SK-N-SH treated with all-trans-retinoic acid at 6 μM for 48 hours (cell line): ENCODE measurements at regions not wholly inside any gene's neighbourhood (a gene's known extent, or its start where the extent isn't known, plus 50 kb on each side); places are given as distances from the start of the nearest gene placed in this dataset.

Source experiments
- ATAC-seq: fragments of 200-7000 bp; cut with Tn5 transposase; 3 replicates; pipeline ENCODE4 v1.9.1; 2020; ENCODE audit warnings: mild to moderate bottlenecking, moderate library complexity
- ARNTL ChIP-seq: fragments of 450-650 bp; formaldehyde crosslinking; IDR thresholded peaks from 2 replicates; pipeline ENCODE4 v1.5.0; 2020; ENCODE audit warnings: low read depth, mild to moderate bottlenecking, moderate library complexity, borderline replicate concordance
- BACH2 ChIP-seq: fragments of 250-450 bp; sonication (Bioruptor Pico); IDR thresholded peaks from 2 replicates; pipeline ENCODE4 v1.9.0; 2021; ENCODE audit warnings: mild to moderate bottlenecking, borderline replicate concordance
- CSDC2 ChIP-seq: fragments of 250-450 bp; sonication (Bioruptor Pico); IDR thresholded peaks from 2 replicates; pipeline ENCODE4 v1.5.0; 2020; ENCODE audit warnings: mild to moderate bottlenecking, moderate library complexity
- ESRRG ChIP-seq: fragments of 250-450 bp; sonication (Bioruptor Pico); IDR thresholded peaks from 2 replicates; pipeline ENCODE4 v1.6.1; 2021; ENCODE audit warnings: mild to moderate bottlenecking
- GLIS3 ChIP-seq: fragments of 250-450 bp; sonication (Bioruptor Pico); IDR thresholded peaks from 2 replicates; pipeline ENCODE4 v1.5.0; 2020; ENCODE audit warnings: mild to moderate bottlenecking, moderate library complexity
- ISL1 ChIP-seq: fragments of 250-450 bp; sonication (Bioruptor Pico); IDR thresholded peaks from 2 replicates; pipeline ENCODE4 v2.1.2; 2022; ENCODE audit warnings: mild to moderate bottlenecking, moderate library complexity
- OSR1 ChIP-seq: fragments of 250-450 bp; sonication (Bioruptor Pico); IDR thresholded peaks from 2 replicates; pipeline ENCODE4 v1.8.0; 2022; ENCODE audit warnings: moderate library complexity, mild to moderate bottlenecking, inconsistent platforms
- PPARA ChIP-seq: fragments of 250-450 bp; sonication (Bioruptor Pico); IDR thresholded peaks from 2 replicates; pipeline ENCODE4 v1.5.0; 2020; ENCODE audit warnings: mild to moderate bottlenecking, borderline replicate concordance
- SNAI2 ChIP-seq: fragments of 250-450 bp; sonication (Bioruptor Pico); IDR thresholded peaks from 2 replicates; pipeline ENCODE4 v1.5.0; 2020; ENCODE audit warnings: mild to moderate bottlenecking, moderate library complexity
- TCF4 ChIP-seq: fragments of 250-450 bp; sonication (Bioruptor Pico); IDR thresholded peaks from 2 replicates; pipeline ENCODE4 v1.8.0; 2021; ENCODE audit warnings: mild to moderate bottlenecking, moderate library complexity, borderline replicate concordance
- TOX ChIP-seq: fragments of 250-450 bp; sonication (Bioruptor Pico); IDR thresholded peaks from 2 replicates; pipeline ENCODE4 v1.8.0; 2021; ENCODE audit warnings: mild to moderate bottlenecking, moderate library complexity, borderline replicate concordance
- ZC3H10 ChIP-seq: fragments of 250-450 bp; sonication (Bioruptor Pico); IDR thresholded peaks from 2 replicates; pipeline ENCODE4 v1.5.1; 2021; ENCODE audit warnings: mild to moderate bottlenecking, moderate library complexity
- ZFP3 ChIP-seq: fragments of 250-450 bp; sonication (Bioruptor Pico); IDR thresholded peaks from 2 replicates; pipeline ENCODE4 v1.5.0; 2020; ENCODE audit warnings: mild to moderate bottlenecking, moderate library complexity
- ZFP30 ChIP-seq: fragments of 450-650 bp; formaldehyde crosslinking; IDR thresholded peaks from 2 replicates; pipeline ENCODE4 v1.5.0; 2022; ENCODE audit warnings: mild to moderate bottlenecking, moderate library complexity
- ZNF565 ChIP-seq: fragments of 450-650 bp; formaldehyde crosslinking; conservative IDR thresholded peaks from 2 replicates; pipeline ENCODE4 v1.5.0; 2020; ENCODE audit warnings: low read depth, mild to moderate bottlenecking, moderate library complexity
- ZNF70 ChIP-seq: fragments of 450-650 bp; formaldehyde crosslinking; IDR thresholded peaks from 2 replicates; pipeline ENCODE4 v1.5.0; 2020; ENCODE audit warnings: mild to moderate bottlenecking, moderate library complexity
- ZNF8 ChIP-seq: fragments of 450-650 bp; formaldehyde crosslinking; IDR thresholded peaks from 2 replicates; pipeline ENCODE4 v1.5.0; 2020; ENCODE audit warnings: mild to moderate bottlenecking, moderate library complexity
- TF ChIP-seq, protein P1 (sequence below): fragments of 250-450 bp; sonication (Bioruptor Pico); IDR thresholded peaks from 2 replicates; pipeline ENCODE4 v1.5.1; 2021; ENCODE audit warnings: mild to moderate bottlenecking, moderate library complexity
- TF ChIP-seq, protein P2 (sequence below): fragments of 250-450 bp; sonication (Bioruptor Pico); IDR thresholded peaks from 2 replicates; pipeline ENCODE4 v1.8.0; 2020; ENCODE audit warnings: mild to moderate bottlenecking, moderate library complexity, borderline replicate concordance
- TF ChIP-seq, protein P3 (sequence below): fragments of 250-450 bp; sonication (Bioruptor Pico); IDR thresholded peaks from 2 replicates; pipeline ENCODE4 v1.5.1; 2020; ENCODE audit warnings: low read depth, mild to moderate bottlenecking, moderate library complexity
- TF ChIP-seq, protein P4 (sequence below): fragments of 250-450 bp; sonication (Bioruptor Pico); IDR thresholded peaks from 2 replicates; pipeline ENCODE4 v1.8.0; 2021; ENCODE audit warnings: low read depth, mild to moderate bottlenecking, moderate library complexity, borderline replicate concordance

DNA sequence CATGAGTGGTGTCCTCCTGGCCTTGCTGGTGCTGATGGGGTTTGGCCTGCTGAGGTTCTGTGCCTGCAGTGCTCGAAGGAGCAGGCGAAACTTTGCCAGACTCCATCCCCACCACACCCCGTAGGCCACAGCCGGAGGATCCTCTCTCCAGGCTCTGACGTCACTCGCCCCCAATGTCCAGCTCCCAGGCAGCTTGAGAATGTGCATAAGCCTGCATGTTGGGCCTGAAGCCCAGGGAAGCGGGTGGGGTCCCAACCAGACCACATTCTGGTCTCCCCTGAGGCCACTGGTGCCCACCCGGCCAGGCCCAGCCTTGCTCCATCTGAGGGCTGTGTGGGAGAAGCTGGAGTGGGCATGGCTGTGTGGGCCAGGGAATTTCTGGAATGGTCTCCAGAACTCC lies 109.8 kb downstream of the ASB7 start (continued):
- TF ChIP-seq, protein P1, sequence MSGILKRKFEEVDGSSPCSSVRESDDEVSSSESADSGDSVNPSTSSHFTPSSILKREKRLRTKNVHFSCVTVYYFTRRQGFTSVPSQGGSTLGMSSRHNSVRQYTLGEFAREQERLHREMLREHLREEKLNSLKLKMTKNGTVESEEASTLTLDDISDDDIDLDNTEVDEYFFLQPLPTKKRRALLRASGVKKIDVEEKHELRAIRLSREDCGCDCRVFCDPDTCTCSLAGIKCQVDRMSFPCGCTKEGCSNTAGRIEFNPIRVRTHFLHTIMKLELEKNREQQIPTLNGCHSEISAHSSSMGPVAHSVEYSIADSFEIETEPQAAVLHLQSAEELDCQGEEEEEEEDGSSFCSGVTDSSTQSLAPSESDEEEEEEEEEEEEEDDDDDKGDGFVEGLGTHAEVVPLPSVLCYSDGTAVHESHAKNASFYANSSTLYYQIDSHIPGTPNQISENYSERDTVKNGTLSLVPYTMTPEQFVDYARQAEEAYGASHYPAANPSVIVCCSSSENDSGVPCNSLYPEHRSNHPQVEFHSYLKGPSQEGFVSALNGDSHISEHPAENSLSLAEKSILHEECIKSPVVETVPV (CRISPR knock-in tag) = no peak

DNA sequence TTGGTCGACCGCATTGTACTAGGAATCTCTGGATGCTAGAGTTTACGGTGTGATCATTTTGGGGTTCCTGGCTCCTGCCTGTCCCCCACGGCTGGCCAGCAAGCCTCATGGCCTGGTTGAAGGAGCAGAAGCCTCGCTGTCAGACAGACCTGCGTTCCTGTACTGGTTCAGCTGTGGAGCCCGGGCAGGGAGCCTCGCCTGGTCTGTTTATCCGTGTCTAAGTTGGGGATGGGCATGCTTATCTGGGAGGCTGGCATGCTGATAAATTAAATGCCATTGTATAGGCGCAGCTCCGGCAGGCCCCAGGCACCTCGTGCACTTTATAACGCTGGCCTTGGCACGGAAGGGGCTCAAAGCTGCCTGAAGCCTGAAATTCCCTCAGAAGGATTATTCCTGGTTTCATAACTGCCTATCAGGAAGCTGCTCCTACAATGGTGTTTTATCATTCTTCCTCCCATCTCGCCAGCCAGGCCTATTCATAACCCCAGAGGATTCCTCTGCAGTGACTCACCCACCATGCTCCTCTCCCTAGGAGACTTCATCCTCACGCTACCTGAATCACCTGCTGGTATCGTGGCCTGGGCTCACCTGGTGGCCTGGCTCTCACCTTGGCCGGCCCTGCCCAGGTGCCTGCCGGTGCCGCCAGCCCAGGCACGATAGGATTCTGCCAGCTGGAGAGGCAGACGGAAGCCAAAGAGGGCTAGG lies 110.9 kb downstream of the ASB7 start:
- TF ChIP-seq ESRRG (CRISPR knock-in tag) = no peak
- no peak for TF ChIP-seq ZNF565
- no peak for TF ChIP-seq ZFP30 (CRISPR knock-in tag)
- TF ChIP-seq ZNF8 (CRISPR knock-in tag) = no peak
- TF ChIP-seq, protein P2, sequence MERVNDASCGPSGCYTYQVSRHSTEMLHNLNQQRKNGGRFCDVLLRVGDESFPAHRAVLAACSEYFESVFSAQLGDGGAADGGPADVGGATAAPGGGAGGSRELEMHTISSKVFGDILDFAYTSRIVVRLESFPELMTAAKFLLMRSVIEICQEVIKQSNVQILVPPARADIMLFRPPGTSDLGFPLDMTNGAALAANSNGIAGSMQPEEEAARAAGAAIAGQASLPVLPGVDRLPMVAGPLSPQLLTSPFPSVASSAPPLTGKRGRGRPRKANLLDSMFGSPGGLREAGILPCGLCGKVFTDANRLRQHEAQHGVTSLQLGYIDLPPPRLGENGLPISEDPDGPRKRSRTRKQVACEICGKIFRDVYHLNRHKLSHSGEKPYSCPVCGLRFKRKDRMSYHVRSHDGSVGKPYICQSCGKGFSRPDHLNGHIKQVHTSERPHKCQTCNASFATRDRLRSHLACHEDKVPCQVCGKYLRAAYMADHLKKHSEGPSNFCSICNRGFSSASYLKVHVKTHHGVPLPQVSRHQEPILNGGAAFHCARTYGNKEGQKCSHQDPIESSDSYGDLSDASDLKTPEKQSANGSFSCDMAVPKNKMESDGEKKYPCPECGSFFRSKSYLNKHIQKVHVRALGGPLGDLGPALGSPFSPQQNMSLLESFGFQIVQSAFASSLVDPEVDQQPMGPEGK (CRISPR knock-in tag) = no peak
- no peak for TF ChIP-seq BACH2
- no peak for TF ChIP-seq CSDC2 (CRISPR knock-in tag)
- TF ChIP-seq, protein P3, sequence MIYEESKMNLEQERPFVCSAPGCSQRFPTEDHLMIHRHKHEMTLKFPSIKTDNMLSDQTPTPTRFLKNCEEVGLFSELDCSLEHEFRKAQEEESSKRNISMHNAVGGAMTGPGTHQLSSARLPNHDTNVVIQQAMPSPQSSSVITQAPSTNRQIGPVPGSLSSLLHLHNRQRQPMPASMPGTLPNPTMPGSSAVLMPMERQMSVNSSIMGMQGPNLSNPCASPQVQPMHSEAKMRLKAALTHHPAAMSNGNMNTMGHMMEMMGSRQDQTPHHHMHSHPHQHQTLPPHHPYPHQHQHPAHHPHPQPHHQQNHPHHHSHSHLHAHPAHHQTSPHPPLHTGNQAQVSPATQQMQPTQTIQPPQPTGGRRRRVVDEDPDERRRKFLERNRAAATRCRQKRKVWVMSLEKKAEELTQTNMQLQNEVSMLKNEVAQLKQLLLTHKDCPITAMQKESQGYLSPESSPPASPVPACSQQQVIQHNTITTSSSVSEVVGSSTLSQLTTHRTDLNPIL (CRISPR knock-in tag) = no peak
- TF ChIP-seq ZNF70 = no peak
- no peak for TF ChIP-seq ARNTL
- no peak for TF ChIP-seq TCF4
- ATAC-seq = peak; percentile 91

DNA sequence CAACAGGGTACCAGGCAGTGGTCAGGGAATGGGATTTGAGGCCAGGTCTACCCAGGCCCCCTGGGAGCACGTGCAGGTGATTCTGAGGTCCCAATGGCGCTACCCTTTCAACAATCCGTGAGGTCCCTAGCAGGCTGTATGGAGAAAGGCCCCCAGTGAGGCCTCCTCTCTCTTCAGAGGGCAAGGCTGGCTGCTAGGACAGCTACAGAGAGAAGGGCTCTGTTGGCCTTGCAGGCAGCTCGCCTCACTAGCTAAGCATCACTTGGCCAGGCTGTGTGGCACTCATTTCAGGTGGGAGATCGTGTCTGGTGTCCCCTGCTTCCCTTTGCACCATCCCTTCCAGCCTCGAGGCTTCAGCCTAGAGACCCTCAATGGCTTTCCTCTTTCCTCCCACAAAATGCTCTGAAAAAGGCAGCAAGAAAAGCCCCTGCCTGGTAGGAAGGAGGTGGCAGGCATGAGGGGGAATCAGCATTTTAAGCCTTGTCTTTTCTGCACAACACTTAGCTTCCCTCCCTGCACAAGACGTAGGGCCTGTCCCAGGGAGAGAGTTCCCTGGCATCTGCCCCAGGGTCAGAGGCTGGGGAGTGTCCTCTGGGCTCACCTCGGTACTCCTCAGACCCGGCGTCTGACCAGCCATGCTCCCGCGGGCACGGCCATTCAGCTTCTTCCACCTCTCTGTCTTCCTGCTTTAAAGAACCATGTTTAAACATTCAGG lies 111.8 kb downstream of the ASB7 start:
- TF ChIP-seq, protein P2 (CRISPR knock-in tag) = no peak
- TF ChIP-seq ESRRG (CRISPR knock-in tag) = no peak
- no peak for TF ChIP-seq BACH2
- TF ChIP-seq GLIS3 = no peak
- no peak for TF ChIP-seq ISL1 (CRISPR knock-in tag)
- no peak for TF ChIP-seq OSR1 (CRISPR knock-in tag)
- TF ChIP-seq, protein P4, sequence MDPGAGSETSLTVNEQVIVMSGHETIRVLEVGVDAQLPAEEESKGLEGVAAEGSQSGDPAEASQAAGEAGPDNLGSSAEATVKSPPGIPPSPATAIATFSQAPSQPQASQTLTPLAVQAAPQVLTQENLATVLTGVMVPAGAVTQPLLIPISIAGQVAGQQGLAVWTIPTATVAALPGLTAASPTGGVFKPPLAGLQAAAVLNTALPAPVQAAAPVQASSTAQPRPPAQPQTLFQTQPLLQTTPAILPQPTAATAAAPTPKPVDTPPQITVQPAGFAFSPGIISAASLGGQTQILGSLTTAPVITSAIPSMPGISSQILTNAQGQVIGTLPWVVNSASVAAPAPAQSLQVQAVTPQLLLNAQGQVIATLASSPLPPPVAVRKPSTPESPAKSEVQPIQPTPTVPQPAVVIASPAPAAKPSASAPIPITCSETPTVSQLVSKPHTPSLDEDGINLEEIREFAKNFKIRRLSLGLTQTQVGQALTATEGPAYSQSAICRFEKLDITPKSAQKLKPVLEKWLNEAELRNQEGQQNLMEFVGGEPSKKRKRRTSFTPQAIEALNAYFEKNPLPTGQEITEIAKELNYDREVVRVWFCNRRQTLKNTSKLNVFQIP (CRISPR knock-in tag) = no peak
- no peak for TF ChIP-seq ZNF70
- TF ChIP-seq, protein P1 (CRISPR knock-in tag) = no peak
- TF ChIP-seq, protein P3 (CRISPR knock-in tag) = no peak
- TF ChIP-seq PPARA (CRISPR knock-in tag) = no peak
- no peak for TF ChIP-seq ARNTL
- no peak for TF ChIP-seq ZFP3 (CRISPR knock-in tag)
- TF ChIP-seq CSDC2 (CRISPR knock-in tag) = no peak
- TF ChIP-seq SNAI2 (CRISPR knock-in tag) = no peak
- TF ChIP-seq ZC3H10 = no peak
- no peak for TF ChIP-seq TOX (CRISPR knock-in tag)
- TF ChIP-seq TCF4 = no peak
- no peak for TF ChIP-seq ZNF565
- TF ChIP-seq, all 23 proteins: peak for 0

More for the DNA sequence above, 111.8 kb downstream of the ASB7 start:
- peak; percentile 10; the same call in 2 of the 3 replicates for ATAC-seq
